Heart left ventricle (tissue), 16 donors: ENCODE measurements at regions not wholly inside any gene's neighbourhood (a gene's known extent, or its start where the extent isn't known, plus 50 kb on each side); places are given as distances from the start of the nearest gene placed in this dataset.

Experiments used
- ATAC-seq, 4 donors: fragments of 200-7000 bp; cut with Tn5 transposase; one replicate each; pipeline ENCODE4 v1.9.1; 2020 to 2022; ENCODE audit warnings: moderate library complexity in 4 of 4, mild to moderate bottlenecking in 3 of 4, moderate number of reproducible peaks in 1 of 4
- DNase-seq, 5 donors: peaks; one replicate each; pipeline ENCODE4 v3.0.0-alpha.2; 2020
- H3K27ac ChIP-seq, 12 donors: fragments of 200-600 bp; sonication (generic) in 4 of 12; one replicate each; pipeline versions ENCODE4 v1.5.0 to v1.8.0; 2016 to 2022; ENCODE audit warnings: mild to moderate bottlenecking in 2 of 12
- H3K27me3 ChIP-seq, 9 donors: fragments of 200-600 bp; sonication (generic) in 2 of 9; one replicate each; pipeline versions ENCODE4 v1.5.1 to v1.8.0; 2016 to 2022; ENCODE audit warnings: mild to moderate bottlenecking in 3 of 9
- H3K36me3 ChIP-seq, 9 donors: fragments of 200-600 bp; sonication (generic) in 2 of 9; one replicate each; pipeline versions ENCODE4 v1.5.0 to v1.8.0; 2018 to 2022; ENCODE audit warnings: mild to moderate bottlenecking in 2 of 9
- H3K4me1 ChIP-seq, 12 donors: fragments of 200-600 bp; sonication (generic) in 4 of 12; one replicate each; pipeline versions ENCODE4 v1.5.0 to v1.8.0; 2016 to 2022; ENCODE audit warnings: mild to moderate bottlenecking in 3 of 12
- H3K4me3 ChIP-seq, 12 donors: fragments of 200-600 bp; sonication (generic) in 4 of 12; one replicate each; pipeline versions ENCODE4 v1.5.0 to v1.8.0; 2017 to 2022; ENCODE audit warnings: mild to moderate bottlenecking in 9 of 12, moderate library complexity in 4 of 12
- H3K9me3 ChIP-seq, 12 donors: fragments of 200-600 bp; sonication (generic) in 4 of 12; one replicate each; pipeline versions ENCODE4 v1.5.0 to v1.8.0; 2016 to 2022; ENCODE audit warnings: mild to moderate bottlenecking in 1 of 12
- CTCF ChIP-seq, 12 donors: fragments of 200-600 bp; sonication (generic) in 4 of 12; IDR thresholded peaks; one replicate each; pipeline versions ENCODE4 v1.5.0 to v1.8.0; 2018 to 2022; ENCODE audit warnings: antibody characterized with exemption in 12 of 12, mild to moderate bottlenecking in 5 of 12
- POLR2A ChIP-seq, 2 donors: fragments of 450-650 bp; IDR thresholded peaks; one replicate each; pipeline ENCODE4 v1.6.1; 2017; ENCODE audit warnings: antibody characterized with exemption in 2 of 2, mild to moderate bottlenecking in 2 of 2, moderate library complexity in 2 of 2
- WGBS, 4 donors: extraction: QIAGEN DNeasy Blood & Tissue Kit in 2 of 4; methylation state at CpG; one replicate each; pipeline versions ENCODE4 v1.1.5 to v1.1.7; 2013 to 2018; 5-methylcytosine and 5-hydroxymethylcytosine counted together
- intact Hi-C, 10 donors: fragments of 100-400 bp; cut with DNase I; formaldehyde crosslinking; loops; one replicate each; pipeline versions ENCODE4 v1.11.1 to v1.14.2; 2022
- donor health status: ischemic (EF 13 %, LVEDD 7.1; RV severe dilation, severe dysfunction).
- donor health status: healthy with polysubstance abuse.
- donor health status: DM: no; HTN: yes; CAD: no.
- donor health status: DM: no; HTN: no; CAD: no.
- donor health status: ischemic (EF 25% LVEDD 6.9; RV normal size, moderate dysfunction).
- donor health status: ischemic (EF 25% LVEDD 5.7; RV mildly dilated, moderate dysfunction).
- donor health status: healthy.
- donor health status: DM: yes; HTN: yes; CAD: no.
- donor health status: ischemic (EF 35%, LVEDD 5.7; RV mildly dilated, moderate dysfunction).
- donor health status: nonischemic (EF 11% LVEDD 7.7; RV severe dilation, severe dysfunction).
- donor health status: DM: yes; HTN: yes; CAD: no.
- donor health status: PGD.
- donor health status: ischemic (EF 29% LVEDD 5.4; RV normal size, mild dysfunction).
- donor health status: nonischemic (EF 23%, LVEDD 6.1; RV moderate dilation, normal function).

- H3K27ac ChIP-seq = no peak overlapping the region
- DNase-seq (no peak), ATAC-seq (no peak)
- intact Hi-C loops = no loop called here
- H3K36me3 ChIP-seq = no peaks in the 10 kb centered on the region
- no peak for TF ChIP-seq POLR2A (IDR thresholded peaks at IDR 0.05)
- no peak for TF ChIP-seq CTCF (IDR thresholded peaks at IDR 0.05)
- H3K4me1 ChIP-seq = no peaks in the 10 kb centered on the region
- H3K9me3 ChIP-seq = no peaks in the 10 kb centered on the region
- WGBS, 4 donors = 79 to 91% (median 82%) methylated on average over 4 to 7 of the region's 7 CpGs
- H3K27me3 ChIP-seq = no peaks in the 10 kb centered on the region
- H3K4me3 ChIP-seq = no peak overlapping the region
Measured at GRCh38 chr4:131534944-131535645, 1614.0 kb upstream of the PCDH10 start.

- WGBS, 4 donors = 83 to 93% (median 88%) methylated on average over 3 of the region's 3 CpGs
- Histone ChIP-seq H3K27ac (no peak overlapping the region), H3K36me3 (no peaks in the 10 kb centered on the region), H3K4me1 (no peaks in the 10 kb centered on the region), H3K4me3 (no peak overlapping the region), H3K9me3 (no peaks in the 10 kb centered on the region), H3K27me3 (no peaks in the 10 kb centered on the region)
- ATAC-seq = no peak
- TF ChIP-seq CTCF (IDR thresholded peaks at IDR 0.05) (no peak), POLR2A (IDR thresholded peaks at IDR 0.05) (no peak)
- DNase-seq = no peak
- intact Hi-C loops = no loop called here
Measured at GRCh38 chr4:131540256-131540655, 1608.8 kb upstream of the PCDH10 start.

GRCh38 chr4:131547506-131547981, 1601.5 kb upstream of the PCDH10 start:
- no peak for TF ChIP-seq POLR2A (IDR thresholded peaks at IDR 0.05)
- no peaks in the 10 kb centered on the region for H3K36me3 ChIP-seq
- H3K4me3 ChIP-seq = no peak overlapping the region
- peaks cover 0 to 2% (median 0%) of the 10 kb centered on the region in 12 donors for H3K9me3 ChIP-seq
- H3K27me3 ChIP-seq = no peaks in the 10 kb centered on the region
- ATAC-seq (no peak), DNase-seq (no peak)
- intact Hi-C loops = no loop called here
- WGBS, 4 donors = 81 to 86% (median 85%) methylated on average over 7 of the region's 7 CpGs
- H3K27ac ChIP-seq = no peak overlapping the region
- no peaks in the 10 kb centered on the region for H3K4me1 ChIP-seq

GRCh38 chr4:131551306-131551705, 1597.8 kb upstream of the PCDH10 start:
- DNase-seq (no peak), ATAC-seq (no peak)
- Histone ChIP-seq H3K9me3 (peaks cover 0 to 2% (median 0%) of the 10 kb centered on the region in 12 donors), H3K27ac (no peak overlapping the region), H3K4me3 (no peak overlapping the region), H3K27me3 (no peaks in the 10 kb centered on the region), H3K4me1 (no peaks in the 10 kb centered on the region), H3K36me3 (no peaks in the 10 kb centered on the region)
- WGBS, 4 donors = 78 to 92% (median 87%) methylated on average over 1 of the region's 1 CpG
- TF ChIP-seq CTCF (IDR thresholded peaks at IDR 0.05) (no peak), POLR2A (IDR thresholded peaks at IDR 0.05) (no peak)
- intact Hi-C loops = no loop called here

- no peaks in the 10 kb centered on the region for H3K36me3 ChIP-seq
- H3K4me1 ChIP-seq = no peaks in the 10 kb centered on the region
- intact Hi-C loops = no loop called here
- ATAC-seq = no peak
- no peak for DNase-seq
- H3K4me3 ChIP-seq = no peak overlapping the region
- H3K27ac ChIP-seq = no peak overlapping the region
- H3K9me3 ChIP-seq = peaks cover 0 to 8% (median 0%) of the 10 kb centered on the region in 12 donors
- TF ChIP-seq POLR2A (IDR thresholded peaks at IDR 0.05) (no peak), CTCF (IDR thresholded peaks at IDR 0.05) (no peak)
- H3K27me3 ChIP-seq = no peaks in the 10 kb centered on the region
- 27 to 40% (median 33%) methylated on average over 1 of the region's 1 CpG for WGBS, 4 donors
Measured at GRCh38 chr4:131566026-131566425, 1583.1 kb upstream of the PCDH10 start.
